ENCODE measurements at regions not wholly inside any gene's neighbourhood (a gene's known extent, or its start where the extent isn't known, plus 50 kb on each side); places are given as distances from the start of the nearest gene placed in this dataset.

DNA sequence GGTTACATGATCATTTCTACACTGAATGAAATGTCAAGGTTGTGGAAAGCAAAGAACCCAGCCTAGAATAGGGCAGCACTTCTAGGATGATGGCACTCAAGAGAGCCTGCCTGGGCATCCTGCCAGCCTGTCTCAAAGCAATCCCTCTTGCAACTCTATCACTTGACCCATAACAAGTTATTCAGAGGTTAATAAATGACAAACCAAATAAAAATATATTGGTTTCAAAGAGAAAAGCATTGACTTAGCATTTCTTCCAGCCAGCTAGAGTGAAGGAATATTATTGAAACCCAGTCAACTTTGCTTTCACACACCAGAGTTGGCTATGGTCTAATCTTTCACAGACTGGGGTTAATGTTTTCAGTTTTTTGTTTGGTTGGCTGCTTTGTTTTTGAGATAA lies 214.6 kb upstream of the UBE2E2 start:
- Histone ChIP-seq H2AFZ (ENCODE audit: low read depth, low read length) (no peak overlapping the region), H3K36me3 (ENCODE audit: insufficient read depth, low read length) (no peaks in the 10 kb centered on the region), H3K4me1 (ENCODE audit: insufficient read depth, low read length) (no peaks in the 10 kb centered on the region), H3K9me3 (ENCODE audit: low read length) (no peaks in the 10 kb centered on the region), H3K4me3 (ENCODE audit: low read length) (no peak overlapping the region), H3K27me3 (ENCODE audit: insufficient read depth, low read length) (no peaks in the 10 kb centered on the region)

DNA sequence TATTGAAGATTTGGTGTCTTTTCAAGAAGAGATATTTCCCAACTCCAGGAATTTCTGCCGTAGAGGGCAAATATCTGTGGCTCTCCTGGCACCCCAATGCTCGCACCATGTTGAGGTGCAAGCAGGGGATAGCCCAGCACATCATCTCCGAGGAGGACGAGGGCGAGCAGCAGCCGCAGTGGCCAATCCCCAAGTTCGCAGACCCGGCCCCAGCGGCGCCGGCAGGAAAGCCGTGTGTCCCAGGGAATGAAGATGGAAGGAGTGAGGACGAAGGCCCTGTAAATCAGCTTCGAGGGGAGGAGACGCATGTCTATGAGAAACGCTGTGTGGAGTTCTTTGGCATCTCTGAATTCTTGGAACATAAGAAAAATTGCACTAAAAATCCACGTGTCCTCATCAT lies 213.4 kb upstream of the UBE2E2 start:
- no peaks in the 10 kb centered on the region for H3K27me3 ChIP-seq (ENCODE audit: insufficient read depth, low read length)
- no peaks in the 10 kb centered on the region for H3K36me3 ChIP-seq (ENCODE audit: insufficient read depth, low read length)
- no peak overlapping the region for H3K4me3 ChIP-seq (ENCODE audit: low read length)
- no peaks in the 10 kb centered on the region for H3K9me3 ChIP-seq (ENCODE audit: low read length)
- H2AFZ ChIP-seq (ENCODE audit: low read depth, low read length): no peak overlapping the region
- H3K4me1 ChIP-seq (ENCODE audit: insufficient read depth, low read length): no peaks in the 10 kb centered on the region

DNA sequence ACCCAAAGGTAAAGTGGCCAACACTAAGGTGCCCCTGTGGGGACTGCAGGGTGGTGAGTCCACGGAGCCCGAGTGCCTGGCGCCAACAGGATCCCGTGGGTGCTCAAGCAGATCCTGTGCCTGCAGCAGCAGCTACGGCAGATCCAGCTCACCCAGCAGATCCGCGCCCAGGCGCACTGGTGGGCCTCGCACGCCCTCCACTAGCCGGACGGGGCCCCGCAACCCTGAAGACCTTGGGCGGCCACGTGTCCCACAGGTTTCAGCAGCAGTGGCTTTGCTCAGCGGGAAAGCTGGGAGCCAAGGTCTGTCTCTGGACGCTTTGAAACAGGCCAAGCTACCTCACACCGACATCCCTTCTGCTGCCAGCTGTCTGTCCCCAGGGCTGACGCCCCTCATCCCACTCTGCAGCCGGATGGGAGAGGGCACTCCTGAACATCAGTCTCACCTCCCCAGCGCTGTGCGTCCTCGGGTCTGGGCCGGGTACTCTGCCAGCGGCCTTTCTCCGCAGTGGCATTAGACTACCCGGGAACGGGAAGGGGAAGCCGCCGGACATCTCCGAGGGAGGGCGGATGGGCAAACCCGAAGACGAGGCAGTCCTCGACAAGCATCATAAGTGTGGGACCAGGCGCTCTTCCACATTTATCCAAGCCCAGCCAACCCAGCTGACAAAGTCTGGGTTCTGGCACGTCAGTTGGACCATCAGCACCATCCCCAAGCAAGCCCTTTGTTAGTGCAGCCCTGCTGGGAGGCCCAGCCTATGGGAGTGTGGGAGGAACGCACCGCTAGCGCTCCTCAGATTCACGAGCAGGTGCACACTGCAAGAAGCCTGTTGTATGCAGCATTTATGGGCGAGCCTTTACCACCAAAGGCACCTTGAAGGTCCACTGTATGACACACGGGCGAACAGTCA lies 212.6 kb upstream of the UBE2E2 start:
- no peak overlapping the region for H3K4me3 ChIP-seq (ENCODE audit: low read length)
- no peaks in the 10 kb centered on the region for H3K4me1 ChIP-seq (ENCODE audit: insufficient read depth, low read length)
- H2AFZ ChIP-seq (ENCODE audit: low read depth, low read length): no peak overlapping the region
- no peaks in the 10 kb centered on the region for H3K27me3 ChIP-seq (ENCODE audit: insufficient read depth, low read length)
- no peaks in the 10 kb centered on the region for H3K36me3 ChIP-seq (ENCODE audit: insufficient read depth, low read length)
- H3K9me3 ChIP-seq (ENCODE audit: low read length): no peaks in the 10 kb centered on the region

DNA sequence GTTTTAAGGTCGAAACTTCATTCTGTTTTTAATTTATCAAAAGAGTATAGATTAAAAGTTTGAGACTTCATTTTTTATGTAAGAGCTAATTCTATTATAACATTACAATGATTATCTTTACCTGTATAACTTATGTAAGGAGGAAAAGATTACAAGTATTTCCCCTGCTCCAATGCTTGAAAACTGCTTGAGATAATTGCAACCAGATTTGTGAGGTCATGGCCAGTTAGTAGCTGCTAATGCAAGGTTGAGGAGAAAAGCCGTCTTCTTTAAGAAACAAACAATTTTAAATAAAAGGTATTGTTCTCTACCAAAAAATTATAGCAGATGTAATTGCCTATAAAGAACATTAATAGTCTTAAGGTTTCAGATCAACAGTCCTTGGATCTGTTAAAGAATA lies 208.3 kb upstream of the UBE2E2 start:
- Histone ChIP-seq H3K4me3 (ENCODE audit: low read length) (no peak overlapping the region), H2AFZ (ENCODE audit: low read depth, low read length) (no peak overlapping the region), H3K36me3 (ENCODE audit: insufficient read depth, low read length) (no peaks in the 10 kb centered on the region), H3K4me1 (ENCODE audit: insufficient read depth, low read length) (no peaks in the 10 kb centered on the region), H3K9me3 (ENCODE audit: low read length) (no peaks in the 10 kb centered on the region), H3K27me3 (ENCODE audit: insufficient read depth, low read length) (no peaks in the 10 kb centered on the region)

DNA sequence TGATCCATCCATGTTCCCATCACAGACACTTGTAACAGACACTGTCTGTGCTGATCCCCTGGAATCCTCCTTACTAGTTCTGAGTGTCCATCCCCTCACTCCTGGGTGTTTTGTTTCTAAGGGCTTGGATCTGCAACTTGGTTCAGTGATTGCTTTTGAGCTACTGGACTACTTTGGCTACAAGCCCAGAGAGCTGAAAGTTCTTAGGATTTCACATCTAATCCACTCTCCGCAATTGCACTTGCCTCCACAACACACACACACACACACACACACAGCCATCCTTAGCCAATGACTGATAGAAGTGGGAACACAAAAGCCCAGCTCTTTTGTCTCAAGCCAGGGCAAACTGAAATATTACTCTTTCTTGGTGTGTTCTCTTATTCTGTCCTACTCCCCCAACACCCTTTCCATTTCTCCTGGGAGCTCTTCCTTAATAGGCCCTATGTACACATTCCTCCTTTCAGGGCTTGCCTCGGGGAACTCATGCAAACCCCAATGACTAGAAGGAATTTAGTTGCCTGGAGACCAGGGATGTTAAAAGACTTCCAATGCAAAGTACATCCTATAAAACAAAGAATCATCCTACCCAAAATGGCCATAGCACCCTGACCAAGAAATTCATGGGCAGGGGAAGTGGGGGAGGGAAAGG lies 206.1 kb upstream of the UBE2E2 start:
- H3K4me1 ChIP-seq (ENCODE audit: insufficient read depth, low read length): no peaks in the 10 kb centered on the region
- no peak overlapping the region for H2AFZ ChIP-seq (ENCODE audit: low read depth, low read length)
- no peaks in the 10 kb centered on the region for H3K9me3 ChIP-seq (ENCODE audit: low read length)
- H3K27me3 ChIP-seq (ENCODE audit: insufficient read depth, low read length): no peaks in the 10 kb centered on the region
- no peak overlapping the region for H3K4me3 ChIP-seq (ENCODE audit: low read length)
- H3K36me3 ChIP-seq (ENCODE audit: insufficient read depth, low read length): no peaks in the 10 kb centered on the region

DNA sequence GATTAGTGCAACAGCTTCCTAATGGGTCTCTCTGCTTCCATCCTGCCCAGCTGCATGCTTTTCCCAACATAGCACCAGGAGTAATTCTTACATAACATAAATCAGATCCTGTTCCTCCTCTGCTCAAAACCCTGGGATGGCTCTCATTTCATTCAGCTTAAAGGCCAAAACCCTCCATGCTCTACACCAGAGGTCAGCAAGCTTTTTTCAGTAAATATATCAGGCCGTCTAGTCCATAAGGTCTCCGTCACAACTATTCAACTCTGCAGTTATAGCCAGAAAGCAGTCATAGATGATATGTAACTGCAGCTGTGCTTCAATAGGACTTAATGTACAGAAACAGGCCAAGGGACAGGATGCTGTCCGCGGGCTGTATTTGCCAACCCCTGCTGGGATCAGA lies 202.8 kb upstream of the UBE2E2 start:
- H3K36me3 ChIP-seq (ENCODE audit: insufficient read depth, low read length): no peaks in the 10 kb centered on the region
- no peaks in the 10 kb centered on the region for H3K4me1 ChIP-seq (ENCODE audit: insufficient read depth, low read length)
- H3K4me3 ChIP-seq (ENCODE audit: low read length): no peak overlapping the region
- no peak overlapping the region for H2AFZ ChIP-seq (ENCODE audit: low read depth, low read length)
- H3K27me3 ChIP-seq (ENCODE audit: insufficient read depth, low read length): no peaks in the 10 kb centered on the region
- H3K9me3 ChIP-seq (ENCODE audit: low read length): no peaks in the 10 kb centered on the region

DNA sequence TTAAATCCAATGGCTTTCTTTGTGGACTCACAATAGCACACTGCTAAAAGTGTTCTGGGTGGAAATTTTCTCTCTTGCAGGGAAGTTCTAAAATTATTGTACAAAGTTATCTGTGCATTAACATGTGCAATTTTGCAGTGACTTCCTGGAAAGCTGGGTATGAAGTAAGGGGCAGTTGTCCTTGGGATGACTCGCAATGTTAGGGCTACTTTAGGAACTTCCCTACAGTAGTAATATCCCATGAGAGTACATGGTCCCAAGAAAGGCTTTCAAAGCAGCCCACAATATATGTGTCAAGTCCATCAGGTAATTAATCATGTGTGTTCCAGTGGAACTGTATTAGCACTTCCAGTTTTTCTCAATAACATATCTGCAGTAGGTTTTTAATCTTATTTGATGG lies 201.0 kb upstream of the UBE2E2 start:
- Histone ChIP-seq H3K4me3 (ENCODE audit: low read length) (no peak overlapping the region), H3K4me1 (ENCODE audit: insufficient read depth, low read length) (no peaks in the 10 kb centered on the region), H3K27me3 (ENCODE audit: insufficient read depth, low read length) (no peaks in the 10 kb centered on the region), H2AFZ (ENCODE audit: low read depth, low read length) (no peak overlapping the region), H3K9me3 (ENCODE audit: low read length) (no peaks in the 10 kb centered on the region), H3K36me3 (ENCODE audit: insufficient read depth, low read length) (no peaks in the 10 kb centered on the region)

DNA sequence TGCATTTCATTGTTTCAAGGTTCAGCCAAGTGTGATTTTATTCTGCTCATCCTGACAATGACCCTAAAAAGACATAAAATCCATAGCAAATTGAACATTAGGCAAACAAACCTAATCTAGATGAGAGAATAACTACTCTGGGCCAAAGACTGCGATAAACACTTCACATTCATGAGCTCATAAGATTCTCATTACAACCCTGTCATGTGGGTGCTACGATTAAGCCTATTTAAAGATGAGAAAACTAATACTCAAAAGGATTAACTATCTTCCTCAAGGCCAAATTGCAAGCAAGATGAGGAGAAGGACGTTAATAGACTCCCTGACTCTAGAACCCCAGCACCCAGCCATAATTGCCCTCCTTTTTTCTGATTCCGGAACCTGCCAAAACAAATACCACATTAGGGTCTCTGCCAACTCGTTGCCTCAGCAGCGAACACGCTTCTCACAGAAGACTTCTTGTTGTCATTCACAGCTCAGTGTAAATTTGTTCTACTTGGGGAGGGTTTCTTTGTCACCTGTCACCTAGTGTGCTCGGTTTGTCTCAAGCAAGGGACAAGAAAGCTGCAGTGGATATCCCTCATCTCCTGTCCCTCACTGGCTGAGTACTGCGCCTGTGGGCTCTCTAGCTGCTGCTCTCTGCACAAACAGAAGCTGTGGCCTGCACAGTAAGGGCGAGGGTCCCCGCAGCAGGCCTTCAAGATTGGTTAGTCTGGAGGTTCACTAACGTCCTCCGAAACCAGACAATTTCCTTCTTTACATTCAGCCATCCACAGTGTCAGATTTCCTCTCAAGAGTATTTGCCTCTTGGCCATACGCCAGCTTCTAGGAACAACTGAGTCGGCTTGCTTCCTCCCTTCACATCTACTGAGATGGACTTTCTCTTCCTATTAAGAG lies 200.0 kb upstream of the UBE2E2 start:
- no peaks in the 10 kb centered on the region for H3K36me3 ChIP-seq (ENCODE audit: insufficient read depth, low read length)
- H2AFZ ChIP-seq (ENCODE audit: low read depth, low read length): no peak overlapping the region
- no peak overlapping the region for H3K4me3 ChIP-seq (ENCODE audit: low read length)
- H3K27me3 ChIP-seq (ENCODE audit: insufficient read depth, low read length): no peaks in the 10 kb centered on the region
- no peaks in the 10 kb centered on the region for H3K4me1 ChIP-seq (ENCODE audit: insufficient read depth, low read length)
- no peaks in the 10 kb centered on the region for H3K9me3 ChIP-seq (ENCODE audit: low read length)

DNA sequence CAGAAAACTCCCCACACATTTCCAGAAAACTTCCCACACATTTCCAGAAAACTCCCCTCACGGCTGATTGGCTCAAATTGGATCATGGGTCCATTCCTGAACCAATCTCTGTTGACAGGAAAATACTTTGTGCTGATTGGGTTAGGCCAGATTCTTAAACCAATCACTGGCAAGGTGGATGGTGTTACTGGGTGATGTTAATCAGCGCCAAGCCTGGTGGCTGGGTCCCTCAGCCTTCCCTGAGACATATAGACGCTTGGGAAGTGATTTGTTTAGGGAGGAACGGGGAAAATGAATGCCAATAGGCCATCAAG lies 199.4 kb upstream of the UBE2E2 start:
- Histone ChIP-seq H3K4me1 (ENCODE audit: insufficient read depth, low read length) (no peaks in the 10 kb centered on the region), H3K4me3 (ENCODE audit: low read length) (no peak overlapping the region)

DNA sequence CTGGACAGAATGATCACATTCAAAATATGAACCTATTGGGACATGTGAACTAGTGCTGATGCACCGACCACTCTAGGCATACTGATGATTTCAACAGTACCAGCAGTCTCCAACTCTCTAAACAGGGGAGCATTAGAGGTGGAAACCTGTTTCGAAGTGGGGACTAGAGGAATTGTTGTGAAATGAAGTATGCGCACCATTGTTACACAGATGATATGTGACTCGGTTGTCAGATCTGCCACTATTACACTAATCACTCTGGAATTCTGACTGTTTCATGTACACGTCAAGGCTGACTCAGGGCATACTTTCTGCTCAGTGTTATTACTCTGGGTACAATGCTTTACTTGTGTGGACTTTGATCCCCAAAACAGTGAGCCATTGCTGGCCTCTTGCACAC lies 198.2 kb upstream of the UBE2E2 start:
- Histone ChIP-seq H3K36me3 (ENCODE audit: insufficient read depth, low read length) (no peaks in the 10 kb centered on the region), H3K9me3 (ENCODE audit: low read length) (no peaks in the 10 kb centered on the region), H3K27me3 (ENCODE audit: insufficient read depth, low read length) (no peaks in the 10 kb centered on the region), H3K4me3 (ENCODE audit: low read length) (no peak overlapping the region), H2AFZ (ENCODE audit: low read depth, low read length) (no peak overlapping the region), H3K4me1 (ENCODE audit: insufficient read depth, low read length) (no peaks in the 10 kb centered on the region)

More for the DNA sequence above, 199.4 kb upstream of the UBE2E2 start:
- Histone ChIP-seq H3K9me3 (ENCODE audit: low read length) (no peaks in the 10 kb centered on the region), H3K27me3 (ENCODE audit: insufficient read depth, low read length) (no peaks in the 10 kb centered on the region), H3K36me3 (ENCODE audit: insufficient read depth, low read length) (no peaks in the 10 kb centered on the region), H2AFZ (ENCODE audit: low read depth, low read length) (no peak overlapping the region)

DNA sequence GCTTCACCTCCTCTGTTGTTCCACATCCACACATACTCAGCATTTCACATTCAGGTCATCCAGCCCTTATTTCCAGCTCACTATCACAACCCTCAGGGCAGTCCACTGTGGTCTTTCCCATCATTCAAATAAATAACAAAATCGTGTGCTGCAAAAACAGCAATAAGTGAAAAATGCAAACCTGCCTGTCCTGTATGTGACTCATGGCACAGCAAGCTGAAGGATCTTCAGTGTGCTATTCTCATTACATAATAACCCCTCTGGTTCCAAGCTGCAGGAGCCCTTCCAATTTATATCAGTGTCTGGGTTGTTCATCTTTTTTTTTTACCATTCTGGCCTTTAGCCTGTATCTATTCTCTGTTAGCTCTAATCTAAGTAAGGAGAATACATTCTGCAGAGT lies 185.3 kb upstream of the UBE2E2 start:
- no peak overlapping the region for H3K4me3 ChIP-seq (ENCODE audit: low read length)
- no peaks in the 10 kb centered on the region for H3K4me1 ChIP-seq (ENCODE audit: insufficient read depth, low read length)
- no peaks in the 10 kb centered on the region for H3K27me3 ChIP-seq (ENCODE audit: insufficient read depth, low read length)
- H2AFZ ChIP-seq (ENCODE audit: low read depth, low read length): no peak overlapping the region
- no peaks in the 10 kb centered on the region for H3K36me3 ChIP-seq (ENCODE audit: insufficient read depth, low read length)
- no peaks in the 10 kb centered on the region for H3K9me3 ChIP-seq (ENCODE audit: low read length)

DNA sequence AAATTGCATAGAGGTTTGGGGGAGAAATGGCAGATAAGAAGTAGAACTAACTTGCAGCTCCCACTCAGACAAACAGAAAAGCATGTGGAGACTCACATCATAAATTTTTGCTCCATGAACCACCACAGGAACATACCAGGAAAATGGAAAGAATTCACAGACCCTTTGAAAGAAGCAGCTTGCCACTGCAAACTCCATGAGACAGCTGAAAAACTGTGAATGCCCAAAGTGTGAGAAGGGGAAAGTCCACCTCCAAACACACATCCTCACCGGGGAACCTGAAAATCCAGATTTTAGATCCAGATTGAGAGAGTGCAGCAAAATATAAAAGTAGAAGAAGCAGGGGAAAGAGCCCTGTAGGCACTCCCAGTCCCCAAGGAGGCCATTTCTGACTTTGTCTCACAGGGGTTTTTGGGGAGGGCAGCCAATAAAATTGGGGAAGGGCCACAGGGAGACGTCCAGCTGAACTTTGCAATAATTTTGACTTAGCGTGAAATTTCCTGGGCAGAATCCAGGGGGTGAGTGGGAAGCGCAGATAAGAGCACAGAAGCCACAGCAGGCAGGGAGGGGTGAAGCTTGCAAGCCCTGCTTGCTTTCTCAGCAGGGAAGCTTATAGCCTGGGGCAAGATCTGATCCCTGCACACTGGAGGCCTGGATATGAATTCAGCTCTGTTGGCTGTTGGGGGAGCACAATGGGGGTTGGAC lies 183.4 kb upstream of the UBE2E2 start:
- Histone ChIP-seq H3K36me3 (ENCODE audit: insufficient read depth, low read length) (no peaks in the 10 kb centered on the region), H3K4me1 (ENCODE audit: insufficient read depth, low read length) (no peaks in the 10 kb centered on the region), H3K4me3 (ENCODE audit: low read length) (no peak overlapping the region), H2AFZ (ENCODE audit: low read depth, low read length) (no peak overlapping the region), H3K27me3 (ENCODE audit: insufficient read depth, low read length) (no peaks in the 10 kb centered on the region), H3K9me3 (ENCODE audit: low read length) (no peaks in the 10 kb centered on the region)

DNA sequence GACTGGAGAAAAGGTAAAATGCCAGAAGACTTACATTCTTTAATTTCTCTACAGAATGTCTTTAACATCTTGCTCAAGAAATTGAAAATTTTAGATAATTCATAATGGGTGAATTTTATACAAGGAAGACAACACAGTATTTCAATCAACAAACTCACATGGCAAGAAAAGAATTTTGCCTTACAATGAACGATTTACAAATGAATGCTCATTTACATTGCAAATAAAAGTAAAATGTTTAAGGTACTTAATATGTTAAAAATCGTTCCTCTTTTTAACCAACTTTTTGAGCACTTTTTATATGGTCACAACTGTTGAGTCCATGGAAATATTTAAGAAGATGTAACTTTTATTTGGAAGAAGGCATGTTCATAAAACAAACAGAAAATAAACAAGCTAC lies 174.8 kb upstream of the UBE2E2 start:
- no peak overlapping the region for H3K4me3 ChIP-seq (ENCODE audit: low read length)
- H2AFZ ChIP-seq (ENCODE audit: low read depth, low read length): no peak overlapping the region
- H3K36me3 ChIP-seq (ENCODE audit: insufficient read depth, low read length): no peaks in the 10 kb centered on the region
- H3K27me3 ChIP-seq (ENCODE audit: insufficient read depth, low read length): no peaks in the 10 kb centered on the region
- no peaks in the 10 kb centered on the region for H3K4me1 ChIP-seq (ENCODE audit: insufficient read depth, low read length)
- no peaks in the 10 kb centered on the region for H3K9me3 ChIP-seq (ENCODE audit: low read length)
